HG02623 (cell line): ENCODE measurements at regions not wholly inside any gene's neighbourhood (a gene's known extent, or its start where the extent isn't known, plus 50 kb on each side); places are given as distances from the start of the nearest gene placed in this dataset.

Experiments
- ATAC-seq: cut with Tn5 transposase; IDR thresholded peaks from one replicate; pipeline ENCODE4 v1.9.1; 2021; ENCODE audit warnings: moderate library complexity; ENCODE audit not compliant: unreplicated experiment

GRCh38 chr6:102389994-102390393, 996.5 kb downstream of the GRIK2 start:
- no peak for ATAC-seq

GRCh38 chr6:102387326-102388033, 994.0 kb downstream of the GRIK2 start:
- ATAC-seq, result no peak

- no peak for ATAC-seq
These were observed 987.7 kb downstream of the GRIK2 start for GRCh38 chr6:102381203-102381602.

DNA sequence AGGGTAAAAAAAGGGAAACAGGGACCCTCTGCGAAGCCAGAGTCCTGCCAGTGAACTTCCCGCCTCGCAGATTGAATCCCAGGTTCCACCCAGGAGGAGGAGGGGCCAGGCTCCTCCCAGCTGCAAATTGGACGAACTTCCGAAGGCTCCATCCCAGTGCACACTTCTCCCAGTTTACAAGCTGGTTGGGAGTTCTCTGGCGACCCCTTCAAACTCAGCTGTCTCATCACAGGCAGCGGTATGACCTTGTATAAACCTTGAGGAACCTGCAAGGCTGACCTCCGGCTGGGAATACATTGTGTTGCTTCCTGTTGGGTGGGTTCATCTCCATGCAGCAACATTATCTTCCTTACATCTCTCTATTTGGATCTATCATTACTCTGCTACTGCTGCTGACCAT, 962.7 kb downstream of the GRIK2 start:
- no peak for ATAC-seq

DNA sequence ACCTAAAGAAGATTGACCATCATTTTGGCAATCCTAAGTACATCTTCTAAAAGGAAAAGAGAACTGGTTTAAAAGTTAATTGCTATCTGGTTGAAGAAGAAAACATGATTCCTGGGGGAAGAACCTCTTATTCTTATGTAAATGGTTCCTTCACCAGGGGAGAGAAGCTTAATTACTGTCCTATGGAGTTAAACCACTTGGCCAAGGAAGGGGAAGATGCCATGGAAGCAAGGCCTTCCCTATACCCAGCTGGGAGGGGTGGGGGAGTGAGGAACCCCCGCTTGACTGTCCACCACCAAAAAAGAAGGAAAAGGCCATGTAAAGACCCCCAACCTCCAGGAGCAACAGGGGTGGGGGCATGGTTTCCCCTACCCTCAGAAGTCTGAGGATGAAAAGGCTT, 962.1 kb downstream of the GRIK2 start:
- ATAC-seq, result no peak

DNA sequence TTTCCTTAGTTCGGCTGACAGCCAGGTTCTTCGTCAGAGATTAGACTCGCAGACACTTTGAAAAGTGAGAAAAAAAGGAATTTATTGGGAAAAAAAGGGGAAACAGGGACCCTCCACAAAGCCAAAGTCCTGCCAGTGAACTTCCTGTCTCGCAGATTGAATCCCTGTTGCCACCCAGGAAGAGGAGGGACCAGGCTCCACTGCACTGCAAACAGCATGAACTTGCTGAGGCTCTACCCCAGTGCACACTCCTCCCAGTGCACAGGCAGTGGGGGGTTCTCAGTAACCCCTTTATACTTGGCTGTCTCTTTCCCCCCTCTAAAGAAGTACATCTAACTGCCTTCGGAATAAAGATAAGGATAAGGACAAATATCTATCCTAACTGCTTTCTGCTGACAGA, 959.0 kb downstream of the GRIK2 start:
- ATAC-seq, result no peak

GRCh38 chr6:102344769-102345168, 951.3 kb downstream of the GRIK2 start:
- no peak for ATAC-seq

DNA sequence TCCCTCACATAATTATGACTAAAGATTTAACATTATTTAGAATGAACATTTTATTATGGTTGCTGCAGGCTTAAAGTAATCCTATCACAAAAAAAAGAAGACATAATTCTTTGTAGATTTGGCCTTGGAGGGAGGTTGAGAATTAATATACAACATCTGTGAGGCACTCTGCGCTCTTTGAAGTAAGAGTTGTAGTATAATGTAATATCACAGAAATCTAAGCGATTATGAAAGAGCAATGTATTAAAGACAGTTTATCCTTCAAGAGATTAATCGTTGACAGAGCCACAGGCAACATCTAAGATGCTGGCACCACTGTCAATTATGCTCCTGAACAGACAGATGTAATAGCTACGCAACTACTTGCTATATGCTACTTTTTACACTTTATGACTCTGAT, 946.8 kb downstream of the GRIK2 start:
- no peak for ATAC-seq

- no peak for ATAC-seq
These were observed 940.2 kb downstream of the GRIK2 start for GRCh38 chr6:102333736-102334135.

DNA sequence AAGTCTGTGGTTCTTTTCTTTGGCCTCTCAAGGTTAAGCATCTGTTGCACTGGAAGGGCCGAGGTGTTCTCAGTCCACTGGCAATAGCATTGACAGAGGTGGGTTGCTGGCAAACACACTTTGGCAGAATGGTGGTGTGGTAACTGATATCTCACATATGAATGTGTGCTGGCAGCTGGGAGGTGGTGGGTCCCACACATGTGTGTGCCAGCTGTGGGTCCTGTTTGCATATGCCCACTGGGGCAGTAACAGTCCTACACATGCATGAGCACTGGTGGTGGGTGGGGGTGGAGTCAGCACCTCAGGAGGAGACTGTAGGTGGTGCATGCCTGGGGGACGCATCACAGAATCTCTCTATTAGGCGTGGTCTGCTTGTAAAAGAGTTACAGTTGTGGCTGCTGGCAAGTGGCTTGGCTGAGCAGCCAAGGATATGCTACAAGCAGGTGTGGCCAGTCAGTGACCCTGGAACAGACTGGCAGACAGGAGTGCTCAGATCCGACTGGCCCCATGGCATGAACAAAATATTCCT, 934.3 kb downstream of the GRIK2 start:
- ATAC-seq, result no peak

DNA sequence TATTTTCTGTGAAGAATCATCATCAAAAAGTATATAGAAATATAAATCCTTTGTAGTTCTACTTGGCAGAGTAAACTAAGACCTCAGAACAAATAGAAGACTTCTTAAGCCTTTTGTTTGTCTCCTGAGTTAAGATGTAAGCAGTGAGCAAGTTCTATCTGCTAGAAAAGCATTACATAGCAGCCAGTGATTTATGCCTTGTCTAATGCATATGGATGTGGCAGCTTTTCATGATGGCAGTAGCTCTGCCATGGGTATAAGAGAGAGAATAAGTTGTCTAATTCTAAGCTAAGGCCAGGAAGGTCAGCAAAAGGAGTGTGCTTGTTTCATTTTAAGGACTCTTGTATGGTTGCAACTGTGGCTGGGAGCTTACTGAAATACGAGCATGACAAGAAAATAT, 920.2 kb downstream of the GRIK2 start:
- no peak for ATAC-seq

DNA sequence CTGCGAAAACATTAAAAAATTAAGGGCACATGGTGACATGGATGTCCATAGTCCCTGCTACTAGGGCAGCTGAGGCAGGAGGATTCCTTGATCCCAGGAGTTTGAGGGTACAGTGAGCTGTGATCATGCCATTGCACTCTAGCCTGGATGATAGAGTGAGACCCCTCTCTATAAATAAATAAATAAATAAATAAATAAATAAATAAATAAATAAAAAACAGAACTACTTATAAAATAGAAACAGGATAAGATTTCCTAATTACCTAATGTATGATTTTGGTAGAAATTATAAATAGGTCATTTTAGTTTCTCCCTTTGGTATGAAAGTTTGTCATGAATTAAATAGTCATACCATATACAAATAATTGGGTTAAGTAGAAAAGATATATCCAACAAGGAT, 916.2 kb downstream of the GRIK2 start:
- no peak for ATAC-seq

DNA sequence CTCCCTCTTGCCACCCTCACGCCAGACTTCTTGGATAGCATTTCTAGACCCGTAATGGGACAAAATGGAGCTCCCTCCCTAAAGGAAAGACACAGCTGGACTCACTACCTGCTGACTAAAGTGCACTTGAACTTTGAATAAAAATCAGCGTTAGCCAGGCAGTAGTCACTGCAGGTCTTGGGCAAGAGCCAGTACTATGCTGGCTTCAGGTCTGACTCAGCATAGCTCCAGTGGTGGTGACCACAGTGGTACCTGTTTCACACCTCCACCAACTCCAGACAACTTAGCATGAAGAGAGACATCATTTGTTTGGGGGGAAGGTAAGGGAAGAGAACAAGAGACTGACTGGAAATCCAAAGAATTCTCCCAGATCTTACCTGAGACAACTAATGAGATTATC, 906.8 kb downstream of the GRIK2 start:
- no peak for ATAC-seq

DNA sequence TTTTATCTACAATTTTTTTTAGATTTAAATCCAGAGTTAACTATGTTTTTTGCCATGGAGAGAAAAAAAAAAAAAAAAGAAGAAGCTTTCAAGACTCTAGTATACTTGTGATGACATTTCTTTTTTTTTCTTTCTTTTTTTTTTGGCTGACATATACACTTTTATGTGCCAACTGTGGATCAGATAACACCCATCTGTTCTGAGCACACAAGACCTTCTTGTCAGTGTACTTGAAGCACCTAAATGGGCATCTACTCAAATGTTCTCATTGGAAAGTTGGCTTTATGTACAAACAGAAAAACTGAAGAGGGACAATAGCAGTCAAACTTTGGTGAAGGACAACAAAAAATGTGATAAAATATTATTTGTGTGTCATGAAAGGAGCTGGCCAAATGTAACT, 904.5 kb downstream of the GRIK2 start:
- no peak for ATAC-seq
